GM19397 (cell line): ENCODE measurements at regions not wholly inside any gene's neighbourhood (a gene's known extent, or its start where the extent isn't known, plus 50 kb on each side); places are given as distances from the start of the nearest gene placed in this dataset.

Experiments used
- ATAC-seq: cut with Tn5 transposase; IDR thresholded peaks from one replicate; pipeline ENCODE4 v1.9.1; 2021; ENCODE audit warnings: mild to moderate bottlenecking, moderate library complexity; ENCODE audit not compliant: unreplicated experiment

DNA sequence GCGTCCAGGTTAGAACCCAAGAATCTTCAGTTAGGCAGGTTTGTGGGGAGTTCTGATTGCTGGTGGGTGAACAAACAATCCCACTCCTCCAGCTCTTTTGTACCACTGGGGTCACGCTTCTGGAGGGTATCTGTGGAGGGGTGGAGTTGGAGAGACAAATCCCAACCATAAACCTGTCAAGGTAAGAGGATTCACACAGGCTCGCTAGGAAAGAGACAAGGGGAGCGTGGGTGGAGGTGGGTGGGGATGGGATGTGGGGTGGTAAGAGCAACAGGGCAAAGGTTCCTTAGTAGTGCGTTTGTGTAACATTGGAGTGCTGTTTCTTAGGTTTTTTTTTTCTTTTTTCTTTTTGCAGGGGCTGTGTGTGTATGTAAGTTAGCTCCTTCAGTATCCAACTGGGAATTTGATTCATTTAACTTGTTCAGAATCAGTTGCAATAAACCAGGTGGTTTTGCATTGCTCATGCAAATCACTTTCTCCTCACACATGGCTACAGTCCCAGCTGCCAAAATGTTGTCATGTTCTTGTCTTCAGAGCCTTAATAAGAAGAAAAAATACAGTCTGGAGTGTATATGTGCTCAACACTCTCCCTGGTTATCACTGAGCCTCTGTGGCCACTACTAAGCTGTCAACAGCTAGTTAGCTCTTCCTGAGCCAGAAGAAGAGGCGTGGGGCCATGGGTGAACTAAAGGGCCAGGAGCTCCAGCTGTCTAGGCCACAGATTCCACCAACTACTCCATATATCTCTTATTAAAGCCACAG, 164.0 kb upstream of the RAD23B start:
- ATAC-seq = no peak

DNA sequence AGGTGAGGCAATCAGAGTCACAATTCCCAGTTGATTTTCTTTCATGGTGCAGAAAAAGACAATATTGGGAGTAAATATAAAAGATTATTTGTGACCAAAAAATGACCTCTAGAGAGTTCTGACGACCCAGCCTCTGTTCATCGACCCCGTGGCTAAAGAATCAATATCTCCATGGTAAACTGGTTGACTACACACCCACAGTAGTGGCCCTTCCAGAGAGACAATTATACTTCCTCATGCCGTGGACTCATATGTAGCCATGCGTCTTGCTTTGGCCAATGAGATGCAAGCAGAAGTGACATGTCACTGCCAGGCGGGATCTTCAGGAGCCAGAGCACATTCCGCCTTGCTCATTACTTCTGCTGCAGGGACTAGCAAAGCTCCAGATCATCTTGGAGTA, 163.3 kb upstream of the RAD23B start:
- ATAC-seq = no peak

- no peak for ATAC-seq
These were observed 159.7 kb upstream of the RAD23B start for GRCh38 chr9:107123389-107123788.

GRCh38 chr9:107127608-107128007, 155.5 kb upstream of the RAD23B start:
- no peak for ATAC-seq

- ATAC-seq = no peak
These were observed 151.8 kb upstream of the RAD23B start for GRCh38 chr9:107131108-107131799.

DNA sequence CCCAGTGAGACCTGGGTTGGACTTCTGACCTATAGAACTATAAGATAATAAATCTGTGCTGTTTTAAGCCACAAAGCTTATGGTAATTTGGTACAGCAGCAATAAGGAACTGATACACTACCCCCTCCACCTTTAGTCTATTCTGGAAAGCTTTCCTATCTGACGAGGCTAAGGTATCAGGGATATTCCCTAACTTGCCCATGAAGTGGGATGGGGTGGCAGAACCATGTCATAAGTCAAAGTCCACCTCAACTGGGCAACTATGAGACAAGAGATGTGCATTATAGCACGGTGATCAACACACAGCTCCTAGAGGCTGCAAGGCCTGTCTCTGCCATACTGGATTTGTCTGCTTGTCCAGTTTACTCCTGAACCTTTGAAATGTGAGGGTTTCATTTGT, 146.8 kb upstream of the RAD23B start:
- ATAC-seq = no peak

- no peak for ATAC-seq
These were observed 145.4 kb upstream of the RAD23B start for GRCh38 chr9:107137495-107138202.

- no peak for ATAC-seq
These were observed 144.7 kb upstream of the RAD23B start for GRCh38 chr9:107138261-107138992.

DNA sequence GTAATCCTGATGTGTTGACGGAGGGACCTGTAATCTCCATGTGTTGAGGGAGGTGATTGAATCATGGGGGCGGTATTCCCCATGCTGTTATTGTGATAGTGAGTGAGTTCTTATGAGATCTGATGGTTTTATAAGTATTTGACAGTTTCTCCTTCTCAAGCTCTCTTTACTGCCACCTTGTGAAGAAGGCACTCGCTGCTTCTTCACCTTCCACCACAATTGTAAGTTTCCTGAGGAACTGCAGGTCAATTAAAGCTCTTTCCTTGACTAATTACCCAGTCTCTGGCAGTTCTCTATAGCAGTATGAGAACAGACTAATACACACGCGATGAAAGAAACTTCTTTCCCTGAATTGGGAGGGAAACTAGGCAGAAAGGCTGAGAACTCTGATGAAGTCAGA, 141.1 kb upstream of the RAD23B start:
- no peak for ATAC-seq

- no peak for ATAC-seq
These were observed 140.6 kb upstream of the RAD23B start for GRCh38 chr9:107142430-107142829.

- no peak for ATAC-seq
These were observed 140.0 kb upstream of the RAD23B start for GRCh38 chr9:107142896-107143603.

DNA sequence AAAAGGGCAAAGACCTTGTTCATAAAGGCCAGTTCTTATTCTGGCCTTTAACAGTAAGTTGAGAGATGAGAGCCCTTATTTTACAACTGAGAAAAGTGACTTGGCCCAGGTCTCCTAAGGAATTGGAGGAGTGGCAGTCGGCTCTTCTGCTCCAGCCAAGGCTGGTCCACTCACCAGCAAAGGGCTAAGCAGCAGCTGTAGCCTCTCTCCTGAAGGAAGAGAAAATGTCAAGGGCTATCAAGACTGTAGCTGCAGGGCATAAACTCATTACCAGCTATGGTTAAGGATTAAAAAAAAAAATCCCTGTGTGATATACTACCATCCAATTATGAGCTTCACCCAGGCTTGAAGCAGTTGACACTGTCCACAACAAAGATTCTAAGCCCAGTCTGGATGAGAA, 138.6 kb upstream of the RAD23B start:
- no peak for ATAC-seq

DNA sequence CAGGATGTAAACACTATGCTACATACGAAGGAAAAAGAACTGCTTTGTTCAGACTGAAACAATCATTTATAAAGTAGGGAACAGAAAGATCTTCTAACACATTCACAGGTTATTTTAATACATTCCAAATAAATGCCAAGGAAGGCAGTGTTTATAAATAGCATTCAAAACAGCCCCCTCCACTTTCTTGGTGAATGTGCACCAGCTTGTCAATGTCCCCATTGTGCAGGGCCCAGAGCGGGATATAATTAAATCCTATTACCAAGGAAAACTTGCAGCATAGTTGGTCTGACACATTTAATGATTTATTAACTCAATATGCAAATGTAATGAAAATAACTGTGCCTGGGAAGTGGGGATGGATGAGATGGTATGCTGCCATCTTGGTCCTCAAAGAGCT, 135.9 kb upstream of the RAD23B start:
- ATAC-seq = no peak

DNA sequence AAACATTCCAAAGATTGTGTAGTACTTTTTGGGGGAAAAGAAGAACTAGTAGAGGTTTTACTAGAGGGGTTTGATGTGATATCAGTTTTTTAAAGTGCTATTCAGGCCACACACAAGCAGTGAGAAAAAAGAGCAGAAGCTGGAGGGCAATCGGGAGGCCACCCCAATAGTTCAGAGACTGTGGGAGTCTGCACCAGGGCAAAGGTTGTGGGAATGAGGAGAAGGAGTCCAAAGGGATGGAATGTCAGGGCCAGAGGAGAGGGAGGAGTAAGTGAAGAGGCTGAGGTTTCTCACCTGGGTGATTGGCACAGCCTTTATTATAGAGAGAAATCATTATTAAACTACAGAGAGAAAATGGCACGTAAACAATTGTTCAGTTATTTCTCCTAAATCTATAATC, 134.9 kb upstream of the RAD23B start:
- ATAC-seq = no peak

- no peak for ATAC-seq
These were observed 133.3 kb upstream of the RAD23B start for GRCh38 chr9:107149756-107150155.

- no peak for ATAC-seq
These were observed 129.7 kb upstream of the RAD23B start for GRCh38 chr9:107153336-107153735.

- ATAC-seq = no peak
These were observed 128.8 kb upstream of the RAD23B start for GRCh38 chr9:107154291-107154690.

- no peak for ATAC-seq
These were observed 128.3 kb upstream of the RAD23B start for GRCh38 chr9:107154766-107155165.

GRCh38 chr9:107155244-107155817, 127.7 kb upstream of the RAD23B start:
- no peak for ATAC-seq

- ATAC-seq = peak; percentile 60
These were observed 124.8 kb upstream of the RAD23B start for GRCh38 chr9:107158321-107158720.
